ENCODE measurements at regions not wholly inside any gene's neighbourhood (a gene's known extent, or its start where the extent isn't known, plus 50 kb on each side); places are given as distances from the start of the nearest gene placed in this dataset.

DNA sequence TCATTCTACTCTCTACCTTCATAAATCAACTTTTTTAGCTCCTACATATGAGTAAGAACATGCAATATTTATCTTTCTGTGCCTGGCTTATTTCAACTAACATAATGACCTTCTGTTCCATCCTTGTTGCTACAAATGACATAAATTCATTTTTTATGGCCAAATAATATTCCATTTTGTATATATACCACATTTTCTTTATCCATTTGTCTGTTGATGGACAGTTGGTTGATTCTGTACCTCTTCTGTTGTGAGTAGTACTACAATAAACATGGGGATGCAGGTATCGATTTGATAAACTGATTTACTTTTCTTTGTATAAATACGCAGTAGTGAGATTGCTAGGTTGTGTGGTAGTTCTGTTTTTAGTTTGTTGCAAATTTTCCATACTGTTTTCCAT lies 279.5 kb upstream of the NFIA start:
- Histone ChIP-seq H3K56ac (replicated peaks; ENCODE audit: insufficient read length, low read depth, low read length) (no peak overlapping the region), H3K79me1 (ENCODE audit: low read depth, low read length) (no peaks in the 10 kb centered on the region), H2AFZ (ENCODE audit: low read length) (no peak overlapping the region), H3K4me1 (replicated peaks in 1 of 4; ENCODE audit: control insufficient read depth in 3 of 4, insufficient read depth in 4 of 4, low read length in 3 of 4) (no peaks in the 10 kb centered on the region), H2AK5ac (ENCODE audit: low read depth, low read length) (no peak overlapping the region), H3K23me2 (ENCODE audit: low read depth, low read length) (no peaks in the 10 kb centered on the region), H4K91ac (replicated peaks; ENCODE audit: insufficient read length, low read length) (no peak overlapping the region), H3K23ac (ENCODE audit: insufficient read length) (no peak overlapping the region), H4K20me1 (replicated peaks in 1 of 2; ENCODE audit: control insufficient read depth in 1 of 2, insufficient read depth in 2 of 2, low read length in 2 of 2) (no peaks in the 10 kb centered on the region), H3K36me3 (ENCODE audit: control insufficient read depth in 2 of 4, insufficient read depth in 4 of 4, low read length in 3 of 4) (no peaks in the 10 kb centered on the region), H2BK15ac (ENCODE audit: low read length) (no peak overlapping the region), H4K5ac (ENCODE audit: insufficient read length, low read depth, low read length) (no peak overlapping the region), H3K9me3 (ENCODE audit: insufficient read depth in 2 of 2, low read depth in 1 of 2, low read length in 1 of 2) (no peaks in the 10 kb centered on the region; a peak in 1 of 4 replicates), H3K4me3 (ENCODE audit: extremely low read depth in 1 of 4, insufficient read depth in 2 of 4, low read depth in 3 of 4, low read length in 4 of 4) (no peak overlapping the region), H3K79me2 (ENCODE audit: control insufficient read depth in 1 of 2, insufficient read depth in 2 of 2, low read length in 2 of 2) (no peaks in the 10 kb centered on the region), H2BK12ac (ENCODE audit: low read depth, low read length) (no peak overlapping the region), H4K8ac (ENCODE audit: extremely low read depth, insufficient read depth, low read length) (no peak overlapping the region), H3K4ac (replicated peaks; ENCODE audit: insufficient read length, low read depth, low read length) (no peak overlapping the region), H3K27me3 (replicated peaks in 1 of 4; ENCODE audit: control insufficient read depth in 3 of 4, extremely low read depth in 1 of 4, insufficient read depth in 3 of 4, low read length in 3 of 4) (no peaks in the 10 kb centered on the region), H3K18ac (ENCODE audit: extremely low read depth, low read length) (no peak overlapping the region), H3K14ac (ENCODE audit: insufficient read length) (no peak overlapping the region), H3K27ac (ENCODE audit: low read depth, low read length) (no peak overlapping the region), H3K4me2 (ENCODE audit: insufficient read depth in 1 of 2, low read depth in 2 of 2, low read length in 2 of 2) (no peak overlapping the region), H3K9ac (replicated peaks in 1 of 4; ENCODE audit: extremely low read depth in 1 of 4, low read depth in 3 of 4, low read length in 3 of 4) (no peak overlapping the region), H2BK5ac (ENCODE audit: low read depth, low read length) (no peak overlapping the region), H2BK20ac (ENCODE audit: low read length) (no peak overlapping the region), H2BK120ac (replicated peaks; ENCODE audit: low read depth, low read length) (no peak overlapping the region)
- WGBS, 2 experiments (ENCODE audit: extremely low coverage in 1 of 2, insufficient coverage in 1 of 2, insufficient read length in 1 of 2, insufficient replicate concordance in 2 of 2, low coverage in 1 of 2, low lambda C conversion rate in 2 of 2, missing lambda C conversion rate in 1 of 2) = 96% methylated on average over 2 of the region's 2 CpGs; no CpG with 5 or more reads in 1 of the 2 experiments
- FAIRE-seq (no peak), DNase-seq (ENCODE audit: low read depth in 1 of 2, low spot score in 2 of 2) (no peak)
- CTCF ChIA-PET (ENCODE audit: partially characterized antibody) = no interaction called here
- POLR2A ChIA-PET (ENCODE audit: partially characterized antibody) = no interaction called here
- TF ChIP-seq NANOG (IDR thresholded peaks at IDR 0.05; ENCODE audit: insufficient read depth, low read depth, low read length, poor library complexity, severe bottlenecking) (no peak), EZH2 (IDR thresholded peaks at IDR 0.05; ENCODE audit: low read depth, low read length, severe bottlenecking) (no peak), NRF1 (IDR thresholded peaks at IDR 0.05; ENCODE audit: low read depth, low read length) (no peak), ZNF274 (IDR thresholded peaks at IDR 0.05; ENCODE audit: borderline replicate concordance, extremely low read depth, low read length) (no peak), RXRA (IDR thresholded peaks at IDR 0.05; ENCODE audit: insufficient read depth, low read depth, low read length) (no peak), BACH1 (IDR thresholded peaks at IDR 0.05; ENCODE audit: low read length) (no peak), CTBP2 (IDR thresholded peaks at IDR 0.05; ENCODE audit: borderline replicate concordance, insufficient read depth, insufficient read length, low read length) (no peak), MAFK (IDR thresholded peaks at IDR 0.05; ENCODE audit: low read depth, low read length) (no peak), FOSL1 (IDR thresholded peaks at IDR 0.05; ENCODE audit: insufficient read depth, low read depth, low read length) (no peak), RNF2 (IDR thresholded peaks at IDR 0.05; ENCODE audit: borderline replicate concordance, low read depth, low read length, missing control alignments, poor library complexity, severe bottlenecking) (no peak), YY1 (IDR thresholded peaks at IDR 0.05; ENCODE audit: low read depth, low read length) (no peak), BCL11A (IDR thresholded peaks at IDR 0.05; ENCODE audit: low read depth in 2 of 2, low read length in 2 of 2) (no peak)
- TF ChIP-seq, protein P1, sequence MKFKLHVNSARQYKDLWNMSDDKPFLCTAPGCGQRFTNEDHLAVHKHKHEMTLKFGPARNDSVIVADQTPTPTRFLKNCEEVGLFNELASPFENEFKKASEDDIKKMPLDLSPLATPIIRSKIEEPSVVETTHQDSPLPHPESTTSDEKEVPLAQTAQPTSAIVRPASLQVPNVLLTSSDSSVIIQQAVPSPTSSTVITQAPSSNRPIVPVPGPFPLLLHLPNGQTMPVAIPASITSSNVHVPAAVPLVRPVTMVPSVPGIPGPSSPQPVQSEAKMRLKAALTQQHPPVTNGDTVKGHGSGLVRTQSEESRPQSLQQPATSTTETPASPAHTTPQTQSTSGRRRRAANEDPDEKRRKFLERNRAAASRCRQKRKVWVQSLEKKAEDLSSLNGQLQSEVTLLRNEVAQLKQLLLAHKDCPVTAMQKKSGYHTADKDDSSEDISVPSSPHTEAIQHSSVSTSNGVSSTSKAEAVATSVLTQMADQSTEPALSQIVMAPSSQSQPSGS (IDR thresholded peaks at IDR 0.05; ENCODE audit: low read length) = no peak
